Lower leg skin (tissue), 4 donors: ENCODE measurements at regions not wholly inside any gene's neighbourhood (a gene's known extent, or its start where the extent isn't known, plus 50 kb on each side); places are given as distances from the start of the nearest gene placed in this dataset.

Source experiments
- DNase-seq, 2 donors: peaks; one replicate each; pipeline ENCODE4 v3.0.0-alpha.2; 2019; ENCODE audit warnings: low spot score in 2 of 2
- H3K4me3 ChIP-seq: fragments of 200-600 bp; sonication (generic); 2 replicates; pipeline ENCODE4 v1.5.1; 2017; ENCODE audit warnings: mild to moderate bottlenecking, low read depth; ENCODE audit not compliant: poor library complexity, severe bottlenecking
- CTCF ChIP-seq, 3 donors: fragments of 450-650 bp; IDR thresholded peaks; one replicate each; pipeline ENCODE4 v1.5.1; 2016; ENCODE audit warnings: antibody characterized with exemption in 3 of 3, mild to moderate bottlenecking in 3 of 3, moderate library complexity in 2 of 3
- POLR2A ChIP-seq, 2 donors: fragments of 450-650 bp; IDR thresholded peaks; one replicate each; pipeline ENCODE4 v1.6.1; 2016 to 2017; ENCODE audit warnings: antibody characterized with exemption in 2 of 2, mild to moderate bottlenecking in 1 of 2, moderate library complexity in 1 of 2
- WGBS, 2 donors: methylation state at CpG; one replicate each; pipeline ENCODE4 v1.1.5; 2018; 5-methylcytosine and 5-hydroxymethylcytosine counted together
- intact Hi-C: fragments of 100-400 bp; cut with DNase I; formaldehyde crosslinking; loops from one replicate; pipeline ENCODE4 v1.15.0; 2023; ENCODE audit warnings: low total_unique reads

GRCh38 chr20:52905241-52905994, 66.7 kb upstream of the TSHZ2 start:
- TF ChIP-seq POLR2A (IDR thresholded peaks at IDR 0.05), result no peak
- no peak for TF ChIP-seq CTCF (IDR thresholded peaks at IDR 0.05)
- H3K4me3 ChIP-seq, result no peak overlapping the region
- DNase-seq, result no peak
- intact Hi-C loops, result no loop called here
- 65 to 67% methylated on average over 8 of the region's 8 CpGs for WGBS, 2 donors

GRCh38 chr20:52904837-52905236, 67.3 kb upstream of the TSHZ2 start:
- H3K4me3 ChIP-seq, result no peak overlapping the region
- TF ChIP-seq POLR2A (IDR thresholded peaks at IDR 0.05) (no peak), CTCF (IDR thresholded peaks at IDR 0.05) (no peak)
- WGBS, 2 donors, result 44 to 61% methylated on average over 2 of the region's 2 CpGs
- DNase-seq, result no peak
- intact Hi-C loops, result no loop called here

- H3K4me3 ChIP-seq, result no peak overlapping the region
- DNase-seq, result no peak
- 74 to 81% methylated on average over 5 of the region's 5 CpGs for WGBS, 2 donors
- TF ChIP-seq POLR2A (IDR thresholded peaks at IDR 0.05) (no peak), CTCF (IDR thresholded peaks at IDR 0.05) (no peak)
- intact Hi-C loops, result no loop called here
Measured at GRCh38 chr20:52899041-52899608, 73.0 kb upstream of the TSHZ2 start.

GRCh38 chr20:52896348-52896747, 75.8 kb upstream of the TSHZ2 start:
- DNase-seq, result no peak
- no peak overlapping the region for H3K4me3 ChIP-seq
- intact Hi-C loops, result no loop called here
- TF ChIP-seq POLR2A (IDR thresholded peaks at IDR 0.05) (no peak), CTCF (IDR thresholded peaks at IDR 0.05) (no peak)
- 39 to 40% methylated on average over 3 of the region's 3 CpGs for WGBS, 2 donors

GRCh38 chr20:52895701-52896100, 76.5 kb upstream of the TSHZ2 start:
- H3K4me3 ChIP-seq, result no peak overlapping the region
- no peak for DNase-seq

More at GRCh38 chr20:52895701-52896100, 76.5 kb upstream of the TSHZ2 start:
- 31 to 39% methylated on average over 8 of the region's 8 CpGs for WGBS, 2 donors
- intact Hi-C loops, result no loop called here
- TF ChIP-seq CTCF (IDR thresholded peaks at IDR 0.05) (no peak), POLR2A (IDR thresholded peaks at IDR 0.05) (no peak)
